HL-60 (cell line): ENCODE measurements at regions not wholly inside any gene's neighbourhood (a gene's known extent, or its start where the extent isn't known, plus 50 kb on each side); places are given as distances from the start of the nearest gene placed in this dataset.

Source experiments
- DNase-seq, 2 experiments: peaks; one replicate each; pipeline ENCODE4 v3.0.0-alpha.2; 2010 to 2020; ENCODE audit warnings: low read depth in 1 of 2, low spot score in 1 of 2
- H3K27ac ChIP-seq: fragments of 250-450 bp; sonication (Bioruptor Pico); replicated peaks from 2 replicates; pipeline ENCODE4 v1.5.1; 2020; ENCODE audit warnings: mild to moderate bottlenecking, moderate library complexity
- H3K27me3 ChIP-seq: fragments of 250-450 bp; sonication (Bioruptor Pico); 2 replicates; pipeline ENCODE4 v1.5.1; 2021; ENCODE audit warnings: mild to moderate bottlenecking, moderate library complexity; ENCODE audit not compliant: insufficient read depth, poor library complexity, severe bottlenecking
- H3K4me3 ChIP-seq: replicated peaks from 2 replicates; pipeline ENCODE4 v1.5.1; 2011; ENCODE audit warnings: mild to moderate bottlenecking, control low read depth, low read length; ENCODE audit not compliant: insufficient read depth
- CTCF ChIP-seq: IDR thresholded peaks from one replicate; pipeline ENCODE4 v1.5.1; 2011; ENCODE audit warnings: low read length, control low read depth, inconsistent platforms; ENCODE audit not compliant: insufficient read depth
- GABPA ChIP-seq: IDR thresholded peaks from 2 replicates; pipeline ENCODE4 v1.6.1; 2012; ENCODE audit warnings: low read depth
- POLR2AphosphoS5 ChIP-seq: IDR thresholded peaks from 2 replicates; pipeline ENCODE4 v1.6.1; 2012; ENCODE audit warnings: low read depth
- REST ChIP-seq: IDR thresholded peaks from 2 replicates; pipeline ENCODE4 v1.6.1; 2012; ENCODE audit warnings: low read depth; ENCODE audit not compliant: insufficient replicate concordance
- SPI1 ChIP-seq: IDR thresholded peaks from 2 replicates; pipeline ENCODE4 v1.6.1; 2012; ENCODE audit warnings: low read depth, mild to moderate bottlenecking, borderline replicate concordance

- Histone ChIP-seq H3K4me3 (no peak overlapping the region), H3K27ac (no peak overlapping the region), H3K27me3 (no peaks in the 10 kb centered on the region)
- DNase-seq, result no peak
- no peak for TF ChIP-seq REST
- TF ChIP-seq CTCF, result no peak
- no peak for TF ChIP-seq SPI1
- no peak for TF ChIP-seq GABPA
Observed at GRCh38 chr1:116320874-116321273, 52.2 kb upstream of the ATP1A1 start.

- TF ChIP-seq SPI1, result no peak
- no peak for DNase-seq
- no peak overlapping the region for H3K4me3 ChIP-seq
- no peaks in the 10 kb centered on the region for H3K27me3 ChIP-seq
- H3K27ac ChIP-seq, result no peak overlapping the region
Observed at GRCh38 chr1:116321766-116322175, 51.3 kb upstream of the ATP1A1 start.

- TF ChIP-seq POLR2AphosphoS5, result no peak
- TF ChIP-seq REST, result no peak
- TF ChIP-seq GABPA, result no peak
- TF ChIP-seq SPI1, result no peak
- no peak for TF ChIP-seq CTCF
- no peak for DNase-seq
- H3K4me3 ChIP-seq, result no peak overlapping the region
- H3K27ac ChIP-seq, result no peak overlapping the region
- no peaks in the 10 kb centered on the region for H3K27me3 ChIP-seq
Observed at GRCh38 chr1:116322752-116323405, 50.2 kb upstream of the ATP1A1 start.
